PC-9 (cell line): ENCODE measurements at regions not wholly inside any gene's neighbourhood (a gene's known extent, or its start where the extent isn't known, plus 50 kb on each side); places are given as distances from the start of the nearest gene placed in this dataset.

Source experiments
- BruUV-seq: library from RNA; stranded (reverse); fragments of 400-500 nt; replicated peaks from 2 replicates; lab custom pipeline; 2021; lab: Mats Ljungman, UMichigan
- CTCF ChIA-PET: fragments of 300-600 bp; sonication (Branson Sonifier 250); formaldehyde crosslinking; loops from one replicate; lab custom pipeline; 2022; ENCODE audit warnings: antibody characterized with exemption; lab: Charles Lee
- POLR2A ChIA-PET: fragments of 300-600 bp; sonication (Branson Sonifier 250); formaldehyde crosslinking; loops from one replicate; lab custom pipeline; 2022; ENCODE audit warnings: antibody characterized with exemption; ENCODE audit not compliant: unreplicated experiment; lab: Charles Lee
- DNase-seq, 2 experiments: peaks; one replicate each; pipeline versions ENCODE4 v3.0.0 to v3.0.0-alpha.2; 2015 to 2022; ENCODE audit warnings: mixed read lengths in 1 of 2
- H2AFZ ChIP-seq: fragments of 200-600 bp; sonication (generic); 2 replicates; pipeline ENCODE4 v1.8.1; 2017; ENCODE audit warnings: antibody characterized with exemption
- H3F3A ChIP-seq: fragments of 200-600 bp; sonication (generic); 2 replicates; pipeline ENCODE4 v1.8.1; 2017; ENCODE audit warnings: antibody characterized with exemption, mild to moderate bottlenecking, low read depth; ENCODE audit not compliant: insufficient read depth
- H3K27ac ChIP-seq: fragments of 200-600 bp; sonication (generic); 2 replicates; pipeline ENCODE4 v1.6.1; 2016; ENCODE audit warnings: mixed run types
- H3K27me3 ChIP-seq: fragments of 200-600 bp; sonication (generic); 2 replicates; pipeline ENCODE4 v1.6.1; 2016; ENCODE audit warnings: low read depth, mixed run types; ENCODE audit not compliant: insufficient read depth
- H3K36me3 ChIP-seq: fragments of 200-600 bp; sonication (generic); 2 replicates; pipeline ENCODE4 v1.6.1; 2016; ENCODE audit warnings: low read depth, mixed run types
- H3K4me1 ChIP-seq: fragments of 200-600 bp; sonication (generic); replicated peaks from 2 replicates; pipeline ENCODE4 v1.6.1; 2016; ENCODE audit warnings: mixed run types; ENCODE audit not compliant: insufficient read depth
- H3K4me2 ChIP-seq: fragments of 200-600 bp; sonication (generic); 2 replicates; pipeline ENCODE4 v1.6.1; 2017; ENCODE audit warnings: mixed run types
- H3K4me3 ChIP-seq: fragments of 200-600 bp; sonication (generic); 2 replicates; pipeline ENCODE4 v1.6.1; 2016; ENCODE audit warnings: mixed run types
- H3K79me2 ChIP-seq: fragments of 200-600 bp; sonication (generic); 2 replicates; pipeline ENCODE4 v1.6.1; 2017; ENCODE audit warnings: low read depth, mixed run types
- H3K9me2 ChIP-seq: fragments of 200-600 bp; sonication (generic); 2 replicates; pipeline ENCODE4 v1.8.1; 2017; ENCODE audit warnings: mild to moderate bottlenecking; ENCODE audit not compliant: insufficient read depth
- H3K9me3 ChIP-seq: fragments of 200-600 bp; sonication (generic); 2 replicates; pipeline ENCODE4 v1.8.1; 2016; ENCODE audit warnings: low read depth; ENCODE audit not compliant: insufficient read depth
- H4K20me1 ChIP-seq: fragments of 200-600 bp; sonication (generic); 2 replicates; pipeline ENCODE4 v1.8.1; 2017; ENCODE audit not compliant: insufficient read depth
- EZH2 ChIP-seq: fragments of 200-600 bp; sonication (generic); IDR thresholded peaks from 2 replicates; pipeline ENCODE4 v1.8.0; 2017; ENCODE audit warnings: antibody characterized with exemption, low read depth
- intact Hi-C: fragments of 100-400 bp; cut with micrococcal nuclease; formaldehyde crosslinking; loops from one replicate; pipeline ENCODE4 v1.10.0; 2022; ENCODE audit not compliant: unreplicated experiment
- TF ChIP-seq, protein P1 (sequence below): fragments of 200-600 bp; sonication (generic); conservative IDR thresholded peaks from 2 replicates; pipeline ENCODE4 v1.6.1; 2017; ENCODE audit warnings: mixed run types, antibody characterized with exemption, mild to moderate bottlenecking, moderate library complexity

DNA sequence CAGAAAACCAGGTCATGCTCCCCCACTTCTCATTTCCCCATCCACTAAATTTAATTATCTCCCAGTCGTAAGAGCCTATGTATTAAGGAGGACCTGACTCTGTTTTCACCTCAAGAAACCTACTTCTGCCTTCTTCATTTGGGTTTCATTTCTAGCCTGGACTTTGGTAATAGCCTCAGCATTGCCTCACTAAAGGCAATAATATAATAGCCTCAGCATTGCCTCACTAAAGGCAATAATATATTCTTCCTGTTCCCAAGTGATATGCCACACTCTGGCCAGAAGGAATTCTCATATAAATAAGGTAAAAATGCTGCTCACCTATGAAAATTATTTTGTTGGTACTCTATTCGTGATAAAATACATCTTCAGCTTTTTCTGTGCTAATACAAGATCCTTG, 993.9 kb downstream of the EFNB2 start:
- no peaks in the 10 kb centered on the region for H3K9me3 ChIP-seq
- H3K4me1 ChIP-seq: no peaks in the 10 kb centered on the region
- ChIA-PET CTCF (no interaction called here), POLR2A (no interaction called here)
- no peaks in the 10 kb centered on the region for H3K79me2 ChIP-seq
- DNase-seq: no peak
- no peak overlapping the region for H2AFZ ChIP-seq
- no peak overlapping the region for H3K4me2 ChIP-seq
- H4K20me1 ChIP-seq: no peaks in the 10 kb centered on the region
- no peak overlapping the region for H3K4me3 ChIP-seq
- no TSS peak for BruUV-seq
- no peaks in the 10 kb centered on the region for H3K9me2 ChIP-seq
- TF ChIP-seq EZH2: no peak
- TF ChIP-seq, protein P1, sequence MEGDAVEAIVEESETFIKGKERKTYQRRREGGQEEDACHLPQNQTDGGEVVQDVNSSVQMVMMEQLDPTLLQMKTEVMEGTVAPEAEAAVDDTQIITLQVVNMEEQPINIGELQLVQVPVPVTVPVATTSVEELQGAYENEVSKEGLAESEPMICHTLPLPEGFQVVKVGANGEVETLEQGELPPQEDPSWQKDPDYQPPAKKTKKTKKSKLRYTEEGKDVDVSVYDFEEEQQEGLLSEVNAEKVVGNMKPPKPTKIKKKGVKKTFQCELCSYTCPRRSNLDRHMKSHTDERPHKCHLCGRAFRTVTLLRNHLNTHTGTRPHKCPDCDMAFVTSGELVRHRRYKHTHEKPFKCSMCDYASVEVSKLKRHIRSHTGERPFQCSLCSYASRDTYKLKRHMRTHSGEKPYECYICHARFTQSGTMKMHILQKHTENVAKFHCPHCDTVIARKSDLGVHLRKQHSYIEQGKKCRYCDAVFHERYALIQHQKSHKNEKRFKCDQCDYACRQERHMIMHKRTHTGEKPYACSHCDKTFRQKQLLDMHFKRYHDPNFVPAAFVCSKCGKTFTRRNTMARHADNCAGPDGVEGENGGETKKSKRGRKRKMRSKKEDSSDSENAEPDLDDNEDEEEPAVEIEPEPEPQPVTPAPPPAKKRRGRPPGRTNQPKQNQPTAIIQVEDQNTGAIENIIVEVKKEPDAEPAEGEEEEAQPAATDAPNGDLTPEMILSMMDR: no peak
- H3K27ac ChIP-seq: no peak overlapping the region
- no peaks in the 10 kb centered on the region for H3K27me3 ChIP-seq
- H3K36me3 ChIP-seq: no peaks in the 10 kb centered on the region
- H3F3A ChIP-seq: no peaks in the 10 kb centered on the region
- intact Hi-C loops: no loop called here

DNA sequence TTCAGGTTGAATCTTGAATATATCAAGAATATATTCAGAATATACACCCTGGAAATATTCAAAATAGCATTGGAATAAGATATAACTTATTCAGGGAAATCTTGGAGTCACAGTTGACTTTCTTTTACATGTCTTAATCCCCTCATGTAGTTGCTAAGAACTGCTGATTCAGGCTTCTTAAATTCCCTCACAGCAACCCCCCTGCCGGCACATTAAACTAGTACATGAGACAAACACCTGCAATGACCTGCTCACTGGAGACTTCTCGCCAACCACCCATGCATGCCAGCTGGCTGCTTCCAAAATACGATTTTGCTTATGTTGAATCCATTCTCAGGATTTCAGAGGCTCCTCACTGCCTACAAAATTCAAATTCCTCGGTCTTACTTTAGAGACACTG, 997.1 kb downstream of the EFNB2 start:
- no peaks in the 10 kb centered on the region for H3K27me3 ChIP-seq

DNA sequence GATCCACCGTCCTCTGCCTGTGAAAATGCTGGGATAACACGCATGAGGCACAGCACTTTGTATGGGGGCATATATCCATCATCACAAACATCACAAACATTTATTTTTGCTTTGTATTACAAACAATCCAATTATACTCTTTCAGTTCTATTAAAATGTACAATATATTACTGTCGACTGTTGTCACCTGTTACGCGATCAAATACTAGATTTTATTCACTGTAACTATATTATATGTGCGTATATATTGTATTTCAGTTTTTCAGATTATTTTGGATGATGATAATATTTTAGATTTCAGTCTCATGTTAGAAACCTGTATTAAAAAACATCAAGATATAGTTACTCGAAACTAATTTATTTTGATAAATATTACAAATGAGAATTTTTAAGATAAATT, 998.3 kb downstream of the EFNB2 start:
- H3K36me3 ChIP-seq: no peaks in the 10 kb centered on the region
- no peaks in the 10 kb centered on the region for H3K9me2 ChIP-seq
- H3K4me1 ChIP-seq: no peaks in the 10 kb centered on the region
- no peaks in the 10 kb centered on the region for H3F3A ChIP-seq
- no peak for DNase-seq
- H3K9me3 ChIP-seq: no peaks in the 10 kb centered on the region
- no peak for TF ChIP-seq EZH2
- TF ChIP-seq, protein P1: no peak
- H3K4me2 ChIP-seq: no peak overlapping the region
- CTCF ChIA-PET: no interaction called here
- intact Hi-C loops: no loop called here
- H2AFZ ChIP-seq: no peak overlapping the region
- no peak overlapping the region for H3K4me3 ChIP-seq
- POLR2A ChIA-PET: no interaction called here
- no peak overlapping the region for H3K27ac ChIP-seq
- no peaks in the 10 kb centered on the region for H3K79me2 ChIP-seq
- H4K20me1 ChIP-seq: no peaks in the 10 kb centered on the region
- no peaks in the 10 kb centered on the region for H3K27me3 ChIP-seq
- BruUV-seq: no TSS peak

More for the DNA sequence above, 997.1 kb downstream of the EFNB2 start:
- no peak overlapping the region for H3K4me2 ChIP-seq
- intact Hi-C loops: no loop called here
- no peaks in the 10 kb centered on the region for H4K20me1 ChIP-seq
- TF ChIP-seq, protein P1: no peak
- TF ChIP-seq EZH2: no peak
- H3K27ac ChIP-seq: no peak overlapping the region
- ChIA-PET CTCF (no interaction called here), POLR2A (no interaction called here)
- no peaks in the 10 kb centered on the region for H3K4me1 ChIP-seq
- H3K79me2 ChIP-seq: no peaks in the 10 kb centered on the region
- no peaks in the 10 kb centered on the region for H3K9me2 ChIP-seq
- H3K9me3 ChIP-seq: no peaks in the 10 kb centered on the region
- no peak overlapping the region for H3K4me3 ChIP-seq
- no TSS peak for BruUV-seq
- no peak for DNase-seq
- no peaks in the 10 kb centered on the region for H3F3A ChIP-seq
- no peaks in the 10 kb centered on the region for H3K36me3 ChIP-seq
- no peak overlapping the region for H2AFZ ChIP-seq
